NCI-H2107 (cell line): ENCODE measurements at regions not wholly inside any gene's neighbourhood (a gene's known extent, or its start where the extent isn't known, plus 50 kb on each side); places are given as distances from the start of the nearest gene placed in this dataset.

ENCODE experiments used
- DNase-seq: peaks from one replicate; lab custom pipeline; 2025; lab: John Stamatoyannopoulos, UW

- no peak for DNase-seq
Measured at GRCh38 chr4:180578175-180578574, 1665.0 kb upstream of the TENM3 start.

GRCh38 chr4:180581061-180581460 lies 1662.1 kb upstream of the TENM3 start:
- DNase-seq = no peak

- no peak for DNase-seq
Measured at GRCh38 chr4:180587379-180587778, 1655.8 kb upstream of the TENM3 start.

GRCh38 chr4:180589575-180589974 lies 1653.6 kb upstream of the TENM3 start:
- DNase-seq = no peak

GRCh38 chr4:180596888-180597483 lies 1646.2 kb upstream of the TENM3 start:
- no peak for DNase-seq

- DNase-seq = no peak
Measured at GRCh38 chr4:180598281-180598680, 1644.9 kb upstream of the TENM3 start.

- no peak for DNase-seq
Measured at GRCh38 chr4:180603791-180604190, 1639.4 kb upstream of the TENM3 start.

- DNase-seq = no peak
Measured at GRCh38 chr4:180610324-180610723, 1632.9 kb upstream of the TENM3 start.

- no peak for DNase-seq
Measured at GRCh38 chr4:180615746-180616145, 1627.5 kb upstream of the TENM3 start.

- no peak for DNase-seq
Measured at GRCh38 chr4:180617196-180617595, 1626.0 kb upstream of the TENM3 start.

GRCh38 chr4:180618396-180618795 lies 1624.8 kb upstream of the TENM3 start:
- DNase-seq = no peak

- DNase-seq = no peak
Measured at GRCh38 chr4:180619440-180619839, 1623.8 kb upstream of the TENM3 start.

- DNase-seq = no peak
Measured at GRCh38 chr4:180622254-180622653, 1620.9 kb upstream of the TENM3 start.

- no peak for DNase-seq
Measured at GRCh38 chr4:180625653-180626052, 1617.5 kb upstream of the TENM3 start.

GRCh38 chr4:180630012-180630665 lies 1613.1 kb upstream of the TENM3 start:
- DNase-seq = no peak

- DNase-seq = no peak
Measured at GRCh38 chr4:180634306-180634705, 1608.9 kb upstream of the TENM3 start.

- DNase-seq = no peak
Measured at GRCh38 chr4:180635281-180635680, 1607.9 kb upstream of the TENM3 start.

GRCh38 chr4:180636696-180637404 lies 1606.4 kb upstream of the TENM3 start:
- no peak for DNase-seq

GRCh38 chr4:180637616-180638015 lies 1605.6 kb upstream of the TENM3 start:
- no peak for DNase-seq

GRCh38 chr4:180640193-180640592 lies 1603.0 kb upstream of the TENM3 start:
- no peak for DNase-seq

GRCh38 chr4:180641495-180641894 lies 1601.7 kb upstream of the TENM3 start:
- DNase-seq = no peak

- DNase-seq = no peak
Measured at GRCh38 chr4:180642732-180643131, 1600.5 kb upstream of the TENM3 start.

- no peak for DNase-seq
Measured at GRCh38 chr4:180650273-180650672, 1592.9 kb upstream of the TENM3 start.
